Activated CD4-positive, alpha-beta T cell treated with anti-CD3 and anti-CD28 coated beads, Interleukin-10, Interleukin-2, amounts not matched to agents 100 ng/mL and 50 ng/mL, durations not matched to agents 16 hours and 8 hours (primary cell): ENCODE measurements at regions not wholly inside any gene's neighbourhood (a gene's known extent, or its start where the extent isn't known, plus 50 kb on each side); places are given as distances from the start of the nearest gene placed in this dataset.
"Not testable (repeated sequence)": the region's sequence is repeated elsewhere in the genome, so short reads cannot be mapped to it uniquely, and the experiment has no call there.

ENCODE experiments used
- DNase-seq: peaks from one replicate; pipeline ENCODE4 v3.0.0-alpha.2; 2020

DNA sequence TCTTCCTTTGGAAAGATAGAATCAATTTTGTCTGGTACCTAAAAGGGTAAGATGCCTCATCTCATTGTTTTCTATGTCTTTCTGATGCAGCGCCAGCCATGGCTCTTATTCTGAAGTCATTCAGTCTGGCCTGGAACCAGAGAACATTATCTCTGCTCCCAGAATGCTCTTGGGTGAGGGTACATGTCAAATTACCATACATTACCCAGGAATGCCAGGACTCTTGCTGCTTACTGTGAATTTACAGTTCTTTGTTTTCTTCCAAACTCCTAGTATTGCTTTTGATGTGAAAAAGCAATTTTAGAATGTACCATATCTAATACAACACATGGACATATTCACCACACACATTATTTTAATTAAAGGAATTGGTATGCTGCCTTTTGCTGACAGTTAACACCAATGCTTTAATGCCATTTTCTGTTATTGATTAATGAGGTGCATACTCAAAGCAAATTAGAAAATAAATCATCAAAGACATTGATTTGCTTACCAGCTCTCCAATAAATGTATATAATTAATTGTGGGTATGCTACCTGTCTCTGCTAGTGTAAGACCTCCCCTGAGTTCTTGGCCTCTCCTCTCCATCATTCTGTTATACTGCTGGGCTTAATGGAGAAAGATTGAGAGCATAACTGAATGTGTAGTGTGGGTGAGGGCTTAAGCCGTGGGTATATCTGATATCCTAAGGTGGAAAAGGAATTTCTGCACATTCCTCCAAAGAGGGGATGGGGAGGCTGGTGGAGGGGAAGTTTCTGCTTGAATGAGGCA, 337.7 kb downstream of the C12orf75 start:
- no peak for DNase-seq

DNA sequence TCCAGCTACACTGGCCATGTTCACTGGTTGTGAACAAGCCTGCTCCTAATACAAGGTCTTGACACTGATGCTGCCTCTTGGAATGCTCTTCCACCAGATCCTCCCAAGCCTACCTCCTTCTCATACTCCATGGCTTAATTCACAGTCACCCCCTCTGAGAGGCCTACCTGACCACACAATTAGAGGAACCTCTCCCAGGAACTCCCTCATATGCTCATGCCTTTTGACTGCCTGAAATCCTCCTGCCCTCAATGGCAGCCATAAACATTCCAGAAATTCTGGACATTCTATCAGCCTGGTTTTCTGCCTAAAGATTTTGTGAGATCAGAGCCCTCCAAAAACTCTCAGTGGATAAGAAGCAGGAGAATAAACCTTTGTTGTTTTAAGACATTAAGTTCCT, 340.2 kb downstream of the C12orf75 start:
- no peak for DNase-seq

DNA sequence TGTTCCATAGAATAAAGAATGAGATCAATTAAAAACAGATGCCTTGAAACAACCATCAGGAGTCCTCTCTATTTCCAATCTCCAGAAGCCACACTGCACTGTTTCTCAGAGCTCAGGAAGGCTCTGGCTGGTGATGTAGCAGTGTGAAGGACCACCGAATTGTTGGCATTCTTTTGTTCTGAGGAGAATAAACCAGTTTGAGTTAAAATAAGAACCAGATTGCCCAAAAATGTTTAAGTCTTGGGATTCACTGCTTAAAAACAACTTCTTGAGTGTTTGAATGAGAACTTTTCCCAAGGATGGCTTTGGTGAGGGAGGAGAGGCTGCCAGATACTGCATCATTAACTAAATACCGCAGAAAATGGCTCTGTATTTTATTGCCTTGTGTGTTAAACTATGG, 341.2 kb downstream of the C12orf75 start:
- no peak for DNase-seq

DNA sequence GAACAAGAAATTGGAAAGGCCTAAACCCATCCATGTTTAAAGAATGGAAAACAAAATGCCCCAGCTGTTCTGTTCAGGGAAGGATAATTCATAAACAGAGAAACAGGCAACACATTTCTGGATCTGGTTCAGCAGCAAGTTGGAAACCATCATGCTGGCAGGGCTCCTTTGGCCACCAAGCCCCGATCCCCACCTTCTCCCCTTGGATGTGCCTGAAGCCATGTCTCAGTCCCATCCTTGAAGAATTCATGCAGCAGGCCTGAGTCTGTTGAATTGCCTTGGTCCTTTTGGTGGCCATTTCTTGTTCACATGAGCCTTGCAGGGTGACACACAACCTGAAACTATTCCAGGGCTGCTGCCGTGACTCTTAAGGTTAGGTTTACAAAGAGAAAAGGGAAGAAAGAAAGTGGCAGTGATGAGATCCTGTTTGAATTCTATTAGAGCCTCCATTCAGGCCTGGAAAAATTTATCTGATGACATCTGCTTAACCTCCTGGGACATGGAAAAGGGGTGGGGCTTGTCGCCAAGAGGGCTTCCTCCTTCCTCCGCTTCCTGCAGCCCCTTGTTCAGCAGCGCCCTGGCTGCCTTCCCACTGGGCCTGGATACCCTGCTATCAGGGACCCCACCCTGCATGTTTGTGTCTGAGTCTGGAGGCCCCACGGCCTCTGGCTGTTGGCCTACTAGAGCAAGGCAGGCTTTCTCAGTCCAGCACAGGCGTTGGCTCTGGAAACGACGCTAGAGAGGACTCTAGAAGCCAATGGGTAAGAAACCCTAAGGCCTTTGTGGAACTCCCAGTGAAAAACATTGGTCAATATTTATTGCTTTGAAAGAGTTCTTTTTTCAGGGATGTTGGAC, 341.9 kb downstream of the C12orf75 start:
- DNase-seq = no peak

DNA sequence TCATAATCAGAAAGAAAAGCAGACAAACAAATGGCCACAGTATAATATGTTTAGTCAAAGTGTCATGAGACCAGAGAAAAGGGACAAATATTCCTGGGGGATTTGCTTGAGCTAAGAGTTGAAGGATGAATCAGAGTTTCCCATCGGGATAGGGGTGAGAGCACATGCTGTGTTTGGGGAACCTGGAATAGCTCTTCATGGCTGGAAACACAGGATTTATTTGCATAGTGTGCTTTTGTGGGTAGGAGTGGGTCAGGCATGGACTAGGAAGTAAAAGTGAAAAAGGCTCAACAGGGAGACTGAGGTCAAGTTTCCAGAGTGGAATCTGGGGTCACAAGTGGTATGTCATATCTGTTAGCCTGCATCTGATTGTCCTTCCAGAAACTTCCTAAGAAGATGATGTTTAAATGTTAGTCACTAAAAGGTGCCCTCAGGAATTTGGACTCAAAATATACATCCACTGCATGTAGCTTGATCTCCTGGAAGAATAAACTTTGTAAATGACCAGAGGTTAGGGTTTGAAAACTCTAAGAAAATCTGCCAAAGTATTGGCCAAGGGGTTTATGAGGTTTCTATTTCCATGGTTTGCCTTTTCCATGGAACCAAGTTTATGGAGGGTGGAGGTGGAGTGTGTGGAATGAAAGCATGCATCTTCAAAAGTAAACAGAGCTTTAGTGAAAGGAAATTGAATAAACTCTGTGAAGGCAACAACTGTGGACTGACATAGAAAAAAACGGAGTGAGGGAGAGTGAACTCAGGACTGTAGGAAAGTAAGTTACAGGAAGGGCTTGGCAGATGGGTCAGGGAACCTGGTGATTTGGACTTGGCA, 344.6 kb downstream of the C12orf75 start:
- DNase-seq = no peak

DNA sequence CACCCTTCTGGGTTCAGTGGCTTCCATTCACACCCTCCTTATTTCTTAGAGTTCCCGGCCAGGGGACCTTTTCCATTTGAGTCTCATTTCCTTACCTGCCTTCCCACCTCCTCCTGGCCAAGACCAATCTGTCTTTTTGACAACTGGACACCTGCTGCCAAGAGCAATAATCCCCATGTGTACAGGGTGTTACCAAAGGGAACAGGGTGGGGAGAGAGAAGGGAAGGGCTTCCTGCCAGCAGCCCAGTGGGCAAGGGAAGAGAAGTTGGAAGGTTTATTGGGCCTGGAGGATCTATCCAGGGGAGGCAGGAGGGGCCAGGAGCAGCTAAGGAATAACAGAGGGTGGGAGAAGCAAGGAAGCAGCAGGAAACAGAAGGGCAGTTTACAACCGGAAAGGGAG, 346.2 kb downstream of the C12orf75 start:
- DNase-seq = no peak

DNA sequence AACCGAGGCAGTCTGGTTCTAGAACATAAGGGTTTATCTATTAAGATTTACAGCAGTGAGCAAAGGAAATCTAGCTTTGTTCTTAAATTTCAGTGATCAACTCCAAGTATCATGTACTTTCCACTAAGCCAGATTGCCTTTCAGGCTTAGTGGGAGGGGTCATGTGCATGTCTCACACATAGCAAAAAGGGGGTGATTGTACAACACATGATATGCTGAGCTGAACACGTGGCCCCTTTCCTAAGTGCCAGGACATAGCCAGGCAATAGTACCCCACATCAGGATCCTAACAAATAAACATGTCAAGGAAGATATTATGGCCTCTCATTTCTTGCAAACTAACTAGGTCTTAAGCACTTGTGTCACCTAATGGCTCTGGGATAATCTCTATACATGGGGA, 347.2 kb downstream of the C12orf75 start:
- no peak for DNase-seq

DNA sequence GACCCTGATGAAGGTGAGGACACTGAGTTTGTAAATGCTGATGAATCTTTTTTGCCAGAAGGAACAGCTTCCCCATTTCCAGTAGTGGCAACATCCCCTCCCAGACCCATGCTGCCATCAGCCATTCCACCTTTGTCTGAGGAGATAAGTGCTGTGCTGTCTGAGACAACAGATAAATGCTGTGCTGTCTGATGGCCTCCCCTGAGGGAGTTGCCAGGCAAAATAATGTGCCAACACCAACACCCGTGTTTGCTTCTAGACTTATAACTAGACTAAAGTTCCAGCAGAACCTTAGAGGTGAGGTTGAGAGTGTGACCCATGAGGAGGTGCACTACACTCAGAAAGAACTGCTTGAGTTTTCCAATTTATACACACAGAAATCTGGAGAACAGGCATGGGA, 349.5 kb downstream of the C12orf75 start:
- no peak for DNase-seq

DNA sequence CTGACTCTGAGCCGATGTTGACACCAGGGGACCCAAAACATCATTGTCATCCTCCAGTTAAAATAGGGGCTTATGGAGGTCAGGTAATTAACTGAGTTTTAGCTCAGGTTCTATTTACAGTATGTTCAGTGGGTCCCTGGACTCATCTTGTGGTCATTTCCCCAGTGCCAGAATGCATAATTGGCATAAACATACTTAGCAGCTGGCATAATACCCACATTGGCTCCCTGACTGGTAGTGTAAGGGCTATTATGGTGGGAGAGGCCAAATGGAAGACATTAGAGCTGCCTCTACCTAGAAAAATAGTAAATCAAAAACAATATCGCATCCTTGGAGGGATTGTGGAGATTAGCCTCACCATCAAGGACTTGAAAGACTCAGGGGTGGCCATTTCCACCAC, 350.9 kb downstream of the C12orf75 start:
- no peak for DNase-seq

DNA sequence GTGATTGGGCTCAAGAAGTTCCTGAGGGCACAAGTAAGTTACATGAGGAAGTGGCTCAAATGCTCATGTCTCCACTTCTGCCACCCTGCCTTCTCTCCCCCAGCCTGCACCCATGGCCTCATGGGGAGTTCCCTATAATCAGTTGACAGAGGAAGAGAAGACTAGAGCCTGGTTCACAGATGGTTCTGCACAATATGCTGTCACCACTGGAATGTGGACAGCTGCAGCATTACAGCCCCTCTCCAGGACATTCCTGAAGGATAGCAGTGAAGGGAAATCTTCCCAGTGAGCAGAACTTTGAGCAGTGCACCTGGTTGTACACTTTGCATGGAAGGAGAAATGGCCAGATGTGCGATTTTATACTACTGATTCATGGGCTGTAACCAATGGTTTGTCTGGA, 352.3 kb downstream of the C12orf75 start:
- DNase-seq = not testable (repeated sequence)

DNA sequence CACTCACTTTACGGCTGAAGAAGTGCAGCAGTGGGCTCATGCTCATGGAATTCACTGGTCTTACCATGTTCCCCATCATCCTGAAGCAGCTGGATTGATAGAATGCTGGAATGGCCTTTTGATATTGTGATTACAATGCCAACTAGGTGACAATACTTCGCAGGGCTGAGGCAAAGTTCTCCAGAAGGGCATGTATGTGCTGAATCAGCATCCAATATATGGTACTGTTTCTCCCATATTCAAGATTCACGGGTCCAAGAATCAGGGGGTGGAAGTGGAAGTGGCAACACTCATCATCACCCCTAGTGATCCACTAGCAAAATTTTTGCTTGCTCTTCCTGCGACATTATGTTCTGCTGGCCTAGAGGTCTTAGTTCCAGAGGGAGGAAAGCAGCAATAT, 353.3 kb downstream of the C12orf75 start:
- not testable (repeated sequence) for DNase-seq

DNA sequence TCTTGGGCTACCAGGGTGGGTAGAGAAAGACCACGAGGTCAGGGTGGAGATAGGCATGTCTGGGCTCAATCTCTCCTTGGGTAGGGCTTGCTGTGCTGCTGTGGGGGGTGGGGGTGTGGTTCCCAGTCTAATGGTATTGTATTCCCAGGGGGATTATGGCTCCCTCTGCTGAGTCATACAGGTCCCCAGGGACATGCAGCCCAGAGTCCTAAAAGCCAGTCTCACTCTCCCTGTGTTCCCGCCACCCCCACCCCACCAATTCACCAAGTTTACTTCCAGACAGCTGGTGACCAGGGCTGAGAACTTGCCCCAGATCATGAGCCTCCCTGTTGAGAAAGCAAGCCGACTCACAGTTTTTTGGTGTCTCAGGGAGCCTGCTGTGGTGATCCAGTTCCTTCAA, 367.6 kb downstream of the C12orf75 start:
- DNase-seq = no peak

DNA sequence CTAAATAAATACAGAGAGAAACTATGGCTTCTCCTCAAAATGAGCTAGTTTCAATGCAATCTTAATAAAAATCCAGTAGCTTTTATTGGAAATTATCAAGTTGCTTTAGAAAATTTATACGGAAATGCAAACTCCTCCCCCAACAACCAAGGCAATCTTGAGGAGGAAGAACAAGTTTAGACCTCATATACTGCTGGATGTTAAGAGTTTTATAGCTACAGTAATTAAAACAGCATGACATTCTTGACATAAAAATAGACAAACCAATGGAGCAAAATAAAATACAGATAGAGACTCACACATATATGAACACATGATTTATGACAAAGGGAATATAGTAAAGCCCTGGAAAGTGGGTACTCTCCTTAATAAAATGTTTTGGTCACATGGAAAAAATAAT, 368.7 kb downstream of the C12orf75 start:
- DNase-seq = no peak

DNA sequence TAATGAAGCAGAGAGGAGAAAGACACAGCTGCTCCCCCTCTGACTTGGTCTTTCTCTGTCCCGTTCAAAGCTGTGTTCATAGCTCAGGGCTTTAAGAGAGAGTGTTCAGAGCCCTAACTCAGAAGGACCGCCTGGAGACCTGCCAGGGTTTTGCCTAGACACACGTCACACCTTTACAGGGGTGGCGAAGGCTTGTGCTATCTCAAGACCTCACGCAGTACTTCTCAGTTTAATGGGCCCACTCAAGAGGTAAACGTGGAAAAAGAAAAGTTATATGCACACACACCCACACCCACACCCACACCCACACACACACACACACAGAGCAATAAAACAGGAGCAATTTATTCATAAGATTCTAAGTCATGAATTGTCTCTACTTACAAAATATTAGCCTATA, 374.3 kb downstream of the C12orf75 start:
- DNase-seq = no peak

DNA sequence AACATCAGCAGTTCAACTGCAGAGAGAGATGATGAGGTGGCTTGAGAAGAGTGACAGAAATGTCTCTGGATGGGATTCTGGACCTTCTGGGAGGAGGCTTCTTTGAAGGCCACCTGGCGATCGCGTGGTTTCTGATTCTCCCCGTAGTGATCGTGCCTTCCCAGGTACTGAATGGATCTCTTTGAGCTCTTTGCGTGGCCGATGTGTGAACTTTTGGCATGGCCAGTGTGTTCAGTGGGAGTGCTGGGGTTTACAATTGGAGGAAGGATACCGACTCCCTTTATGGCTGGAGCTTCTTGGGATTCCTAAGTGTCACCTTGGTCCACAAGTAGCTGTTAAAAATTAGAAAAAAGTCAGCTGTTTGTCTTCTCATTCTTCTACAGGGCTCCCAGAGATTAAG, 374.7 kb downstream of the C12orf75 start:
- no peak for DNase-seq

DNA sequence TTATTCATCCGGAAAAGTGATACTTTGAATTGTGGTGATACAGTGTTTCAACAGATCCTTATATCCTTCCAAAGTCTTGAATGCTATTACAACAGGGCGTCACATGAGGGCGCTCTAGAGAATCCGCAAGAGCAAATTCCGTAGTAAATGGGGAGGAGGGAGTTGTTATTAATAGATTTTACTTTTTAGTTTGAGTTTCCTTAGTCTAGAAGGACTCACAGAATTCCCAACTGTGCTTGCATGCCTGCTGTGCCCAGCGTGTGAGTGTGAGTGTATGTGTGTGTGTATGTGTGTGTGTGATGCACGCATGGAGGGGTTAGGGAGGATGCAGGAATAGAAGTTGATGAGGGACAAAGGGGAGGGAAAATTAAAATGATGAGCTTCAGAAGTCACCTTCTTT, 375.3 kb downstream of the C12orf75 start:
- peak; percentile 10 for DNase-seq

DNA sequence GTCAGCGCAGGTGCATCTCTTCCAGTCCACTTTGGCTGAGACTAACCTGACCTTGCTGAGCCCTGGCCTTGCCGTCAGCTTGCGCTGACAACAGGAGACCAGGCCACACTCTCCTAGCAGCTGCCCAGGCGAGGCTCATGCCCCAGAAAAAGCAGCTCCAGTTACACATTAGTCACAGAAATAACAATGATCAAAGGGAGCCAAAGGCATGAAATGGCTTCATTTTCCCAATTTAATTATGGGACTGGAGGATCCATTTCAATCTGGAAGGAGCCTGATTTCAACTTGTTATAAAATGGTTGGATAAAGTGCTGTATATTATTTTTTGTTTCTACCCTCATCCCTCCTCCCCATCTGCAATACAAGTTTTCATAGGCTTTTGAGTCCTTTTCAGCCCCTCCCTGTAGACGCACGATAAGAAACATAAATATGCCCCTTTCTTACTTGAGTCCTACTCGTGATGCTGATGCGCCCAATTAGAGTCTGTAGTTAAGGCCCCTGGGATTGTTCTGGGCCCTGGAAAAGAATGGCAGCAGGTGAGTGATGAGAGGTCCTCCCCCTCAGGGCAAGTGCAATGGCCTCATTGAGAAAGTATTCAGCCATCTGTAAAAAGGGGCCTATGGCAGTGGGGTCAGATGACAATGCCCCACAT, 376.0 kb downstream of the C12orf75 start:
- no peak for DNase-seq

DNA sequence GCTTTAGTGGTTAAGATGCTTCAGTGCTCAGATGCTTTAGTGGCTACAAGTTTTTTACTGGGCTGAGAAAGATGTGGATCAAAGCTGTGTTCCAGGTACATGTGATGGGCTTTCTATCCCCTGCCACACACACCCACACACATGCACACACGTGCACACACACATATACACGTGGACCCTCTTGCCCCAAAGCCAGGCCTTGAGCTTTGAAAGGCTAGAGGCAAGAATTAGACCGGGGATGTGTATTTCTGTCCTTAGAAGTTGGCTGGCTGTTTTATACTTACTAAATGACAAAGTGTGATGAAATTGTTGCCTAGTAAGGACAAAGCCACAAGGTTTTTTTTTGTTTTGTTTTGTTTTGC, 376.5 kb downstream of the C12orf75 start:
- DNase-seq = no peak

DNA sequence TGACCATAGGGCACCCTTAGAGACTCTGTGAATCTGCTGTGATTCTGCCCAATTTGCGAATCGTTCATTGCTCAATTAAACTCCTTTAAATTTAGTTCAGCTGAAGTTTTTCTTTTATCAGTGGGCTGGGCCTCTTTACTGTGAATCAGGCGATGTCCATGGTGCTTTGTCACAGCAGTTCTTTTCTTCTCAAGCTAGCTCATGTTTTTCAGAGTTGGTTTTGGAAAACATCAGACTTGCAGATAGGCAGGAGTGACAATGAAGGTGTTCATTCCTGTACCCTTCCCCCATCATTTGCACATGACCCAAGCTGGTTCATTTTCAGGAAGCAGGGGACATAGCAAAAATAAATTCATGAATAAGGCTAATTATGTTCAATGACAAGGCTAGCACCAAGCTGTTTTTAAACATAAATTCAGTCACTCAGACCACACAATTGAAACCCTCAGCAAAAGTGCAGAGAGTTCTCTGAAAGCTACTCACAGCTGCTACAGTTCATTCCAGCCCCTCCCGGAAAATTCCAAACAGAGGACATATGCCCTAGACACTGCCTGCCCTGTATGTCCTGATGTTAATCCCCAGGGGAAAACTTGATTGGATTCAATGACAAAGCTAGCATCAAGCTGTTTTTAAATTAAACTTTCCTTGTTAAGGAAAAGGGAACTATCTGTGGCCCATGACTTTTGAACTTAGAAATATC, 383.3 kb downstream of the C12orf75 start:
- no peak for DNase-seq

DNA sequence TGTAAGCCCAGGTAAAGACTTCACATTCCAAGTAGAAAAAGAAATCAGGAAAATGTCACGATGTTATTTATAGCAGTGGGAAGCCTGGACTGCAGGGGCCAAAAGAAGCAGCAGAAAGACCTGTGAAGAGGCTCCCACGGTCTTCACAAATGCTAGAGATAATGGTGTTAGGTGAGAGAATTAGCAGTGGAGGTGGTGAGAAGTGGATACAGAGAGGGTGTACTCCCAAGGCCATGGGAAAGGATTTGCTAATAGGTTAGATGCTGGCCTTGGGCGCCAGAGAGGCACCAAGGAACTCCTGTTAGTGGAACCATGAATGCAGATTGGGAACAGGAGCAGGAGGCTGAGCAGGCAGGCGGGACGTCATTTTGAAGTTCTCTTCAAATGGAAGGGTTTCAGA, 386.1 kb downstream of the C12orf75 start:
- no peak for DNase-seq

DNA sequence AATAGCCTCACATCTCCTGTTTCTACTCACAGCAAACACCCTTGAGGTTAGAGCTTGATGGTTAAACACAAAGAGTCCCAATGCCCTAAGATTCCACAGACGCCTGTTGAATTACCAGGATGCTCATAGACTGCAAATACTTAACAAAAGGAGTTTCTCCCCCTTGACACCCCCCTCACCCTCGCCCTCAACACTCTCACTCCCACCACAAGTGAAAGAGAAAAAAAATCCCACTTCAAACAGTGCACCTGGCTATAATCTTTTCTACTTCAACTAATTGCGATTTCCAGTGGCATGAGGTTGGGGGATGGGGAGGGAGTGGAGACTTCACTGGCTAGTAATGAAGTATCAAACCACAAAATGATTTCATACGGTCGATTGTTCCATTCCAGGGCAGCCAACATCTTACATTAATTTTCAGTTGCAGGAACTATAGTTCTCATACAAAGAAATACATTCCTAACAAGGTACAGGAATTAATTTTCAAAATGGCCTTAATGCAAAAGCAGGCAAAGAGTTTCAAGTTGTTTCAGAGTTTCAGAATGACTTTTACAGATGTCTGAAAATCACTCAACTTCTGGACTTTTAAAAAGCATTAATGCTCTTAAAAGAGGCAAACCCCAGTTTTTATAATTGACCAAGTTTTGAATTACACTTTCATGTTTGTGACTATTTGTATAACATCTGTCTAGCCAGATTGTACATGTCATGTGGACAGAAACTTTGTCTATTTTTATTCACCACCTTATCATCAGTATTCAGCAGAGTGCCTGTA, 390.7 kb downstream of the C12orf75 start:
- no peak for DNase-seq

DNA sequence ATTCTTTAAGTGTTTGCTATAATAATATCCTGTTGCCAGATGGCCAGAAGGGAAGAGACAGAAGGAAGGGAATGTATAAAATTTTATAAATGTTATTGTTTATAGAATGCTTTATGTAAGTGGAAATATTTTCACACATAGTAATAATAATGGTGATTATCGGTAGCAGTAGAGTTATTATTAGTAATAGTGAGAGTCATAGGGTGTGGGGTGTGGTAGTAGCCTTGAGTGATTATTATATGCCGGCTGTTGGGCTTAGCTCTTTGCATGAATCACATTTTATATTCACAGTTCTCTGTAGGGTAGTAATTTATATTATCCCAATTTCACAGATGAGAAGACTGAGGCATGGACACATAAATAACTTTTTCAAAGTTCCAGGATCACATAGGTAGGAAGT, 391.4 kb downstream of the C12orf75 start:
- no peak for DNase-seq
